HL-60 (cell line): ENCODE measurements at regions not wholly inside any gene's neighbourhood (a gene's known extent, or its start where the extent isn't known, plus 50 kb on each side); places are given as distances from the start of the nearest gene placed in this dataset.

ENCODE experiments used
- POLR2AphosphoS5 ChIP-seq: IDR thresholded peaks from 2 replicates; pipeline ENCODE4 v1.6.1; 2012; ENCODE audit warnings: low read depth
- TF ChIP-seq, protein P1 (sequence below): IDR thresholded peaks from one replicate; pipeline ENCODE4 v1.5.1; 2011; ENCODE audit warnings: low read length, control low read depth, inconsistent platforms; ENCODE audit not compliant: insufficient read depth
- TF ChIP-seq, protein P2 (sequence below): IDR thresholded peaks from 2 replicates; pipeline ENCODE4 v1.6.1; 2012; ENCODE audit warnings: low read depth; ENCODE audit not compliant: insufficient replicate concordance

DNA sequence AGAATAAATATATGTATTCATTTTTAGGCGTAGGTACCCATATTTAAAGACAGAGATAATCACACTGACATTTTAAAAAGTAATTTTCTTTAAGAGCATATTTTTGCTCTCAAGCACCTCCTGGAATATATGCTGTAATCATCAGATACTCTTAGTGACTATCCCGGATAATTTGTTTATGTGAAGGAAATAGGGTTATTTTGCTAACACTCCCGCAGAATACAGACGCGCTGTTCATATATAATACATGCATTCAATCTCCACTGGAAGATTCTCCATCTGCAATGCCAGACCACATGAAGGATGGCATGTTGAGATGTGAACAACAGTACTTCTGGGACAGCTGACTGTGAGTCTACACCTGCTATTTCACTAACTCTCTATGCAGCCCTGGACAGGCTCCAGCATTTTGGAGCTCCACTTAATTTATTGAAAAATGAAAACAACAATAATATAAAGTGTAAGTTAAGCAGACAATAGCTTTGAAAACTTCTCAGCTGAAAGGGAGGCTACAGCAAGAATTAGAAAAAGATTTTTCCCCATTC lies 430.6 kb downstream of the TMX3 start:
- TF ChIP-seq, protein P1, sequence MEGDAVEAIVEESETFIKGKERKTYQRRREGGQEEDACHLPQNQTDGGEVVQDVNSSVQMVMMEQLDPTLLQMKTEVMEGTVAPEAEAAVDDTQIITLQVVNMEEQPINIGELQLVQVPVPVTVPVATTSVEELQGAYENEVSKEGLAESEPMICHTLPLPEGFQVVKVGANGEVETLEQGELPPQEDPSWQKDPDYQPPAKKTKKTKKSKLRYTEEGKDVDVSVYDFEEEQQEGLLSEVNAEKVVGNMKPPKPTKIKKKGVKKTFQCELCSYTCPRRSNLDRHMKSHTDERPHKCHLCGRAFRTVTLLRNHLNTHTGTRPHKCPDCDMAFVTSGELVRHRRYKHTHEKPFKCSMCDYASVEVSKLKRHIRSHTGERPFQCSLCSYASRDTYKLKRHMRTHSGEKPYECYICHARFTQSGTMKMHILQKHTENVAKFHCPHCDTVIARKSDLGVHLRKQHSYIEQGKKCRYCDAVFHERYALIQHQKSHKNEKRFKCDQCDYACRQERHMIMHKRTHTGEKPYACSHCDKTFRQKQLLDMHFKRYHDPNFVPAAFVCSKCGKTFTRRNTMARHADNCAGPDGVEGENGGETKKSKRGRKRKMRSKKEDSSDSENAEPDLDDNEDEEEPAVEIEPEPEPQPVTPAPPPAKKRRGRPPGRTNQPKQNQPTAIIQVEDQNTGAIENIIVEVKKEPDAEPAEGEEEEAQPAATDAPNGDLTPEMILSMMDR, result no peak
- TF ChIP-seq, protein P2, sequence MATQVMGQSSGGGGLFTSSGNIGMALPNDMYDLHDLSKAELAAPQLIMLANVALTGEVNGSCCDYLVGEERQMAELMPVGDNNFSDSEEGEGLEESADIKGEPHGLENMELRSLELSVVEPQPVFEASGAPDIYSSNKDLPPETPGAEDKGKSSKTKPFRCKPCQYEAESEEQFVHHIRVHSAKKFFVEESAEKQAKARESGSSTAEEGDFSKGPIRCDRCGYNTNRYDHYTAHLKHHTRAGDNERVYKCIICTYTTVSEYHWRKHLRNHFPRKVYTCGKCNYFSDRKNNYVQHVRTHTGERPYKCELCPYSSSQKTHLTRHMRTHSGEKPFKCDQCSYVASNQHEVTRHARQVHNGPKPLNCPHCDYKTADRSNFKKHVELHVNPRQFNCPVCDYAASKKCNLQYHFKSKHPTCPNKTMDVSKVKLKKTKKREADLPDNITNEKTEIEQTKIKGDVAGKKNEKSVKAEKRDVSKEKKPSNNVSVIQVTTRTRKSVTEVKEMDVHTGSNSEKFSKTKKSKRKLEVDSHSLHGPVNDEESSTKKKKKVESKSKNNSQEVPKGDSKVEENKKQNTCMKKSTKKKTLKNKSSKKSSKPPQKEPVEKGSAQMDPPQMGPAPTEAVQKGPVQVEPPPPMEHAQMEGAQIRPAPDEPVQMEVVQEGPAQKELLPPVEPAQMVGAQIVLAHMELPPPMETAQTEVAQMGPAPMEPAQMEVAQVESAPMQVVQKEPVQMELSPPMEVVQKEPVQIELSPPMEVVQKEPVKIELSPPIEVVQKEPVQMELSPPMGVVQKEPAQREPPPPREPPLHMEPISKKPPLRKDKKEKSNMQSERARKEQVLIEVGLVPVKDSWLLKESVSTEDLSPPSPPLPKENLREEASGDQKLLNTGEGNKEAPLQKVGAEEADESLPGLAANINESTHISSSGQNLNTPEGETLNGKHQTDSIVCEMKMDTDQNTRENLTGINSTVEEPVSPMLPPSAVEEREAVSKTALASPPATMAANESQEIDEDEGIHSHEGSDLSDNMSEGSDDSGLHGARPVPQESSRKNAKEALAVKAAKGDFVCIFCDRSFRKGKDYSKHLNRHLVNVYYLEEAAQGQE, result no peak
- TF ChIP-seq POLR2AphosphoS5, result no peak
